HEK293 (cell line): ENCODE measurements at regions not wholly inside any gene's neighbourhood (a gene's known extent, or its start where the extent isn't known, plus 50 kb on each side); places are given as distances from the start of the nearest gene placed in this dataset.

ENCODE experiments used
- CTCF ChIA-PET: fragments of 350-600 bp; formaldehyde crosslinking; extraction: SDS; loops from one replicate; lab custom pipeline; 2021; ENCODE audit warnings: antibody characterized with exemption; lab: Yijun Ruan, JAX
- POLR2A ChIA-PET: fragments of 300-600 bp; formaldehyde crosslinking; extraction: SDS; loops from one replicate; lab custom pipeline; 2020; ENCODE audit warnings: antibody characterized with exemption, inconsistent platforms; lab: Yijun Ruan, JAX
- H3K27ac ChIP-seq: fragments of 200-500 bp; sonication (Bioruptor generic); 2 replicates; pipeline ENCODE4 v1.5.1; 2014; ENCODE audit warnings: low read depth, low read length, control low read depth, inconsistent platforms; ENCODE audit errors: extremely low read depth
- H3K36me3 ChIP-seq, 2 experiments: fragments of 200-500 bp in 1 of 2; sonication (Bioruptor generic) in 1 of 2; 1 replicate in 1 of 2; 2 replicates in 1 of 2; pipeline ENCODE4 v1.5.1; 2014 to 2017; ENCODE audit warnings: inconsistent platforms in 2 of 2, low read length in 2 of 2; ENCODE audit not compliant: control insufficient read depth in 2 of 2, insufficient read depth in 1 of 2
- H3K4me1 ChIP-seq: fragments of 200-500 bp; sonication (Bioruptor generic); 2 replicates; pipeline ENCODE4 v1.5.1; 2014; ENCODE audit warnings: mild to moderate bottlenecking, low read length, inconsistent platforms; ENCODE audit not compliant: control insufficient read depth, insufficient read depth
- H3K4me3 ChIP-seq: 2 replicates; pipeline ENCODE4 v1.5.1; 2011; ENCODE audit warnings: low read depth, mild to moderate bottlenecking, control low read depth, low read length, moderate library complexity
- H3K9me3 ChIP-seq: fragments of 200-500 bp; sonication (Bioruptor generic); 2 replicates; pipeline ENCODE4 v1.5.1; 2014; ENCODE audit warnings: low read depth, low read length, inconsistent platforms; ENCODE audit not compliant: control insufficient read depth, insufficient read depth
- BCL11B ChIP-seq: fragments of 450-650 bp; formaldehyde crosslinking; IDR thresholded peaks from 2 replicates; pipeline ENCODE4 v1.5.1; 2016; ENCODE audit warnings: low read depth, missing biosample characterization, missing genetic modification characterization
- FEZF1 ChIP-seq: fragments of 450-650 bp; formaldehyde crosslinking; IDR thresholded peaks from 2 replicates; pipeline ENCODE4 v1.5.1; 2016; ENCODE audit warnings: missing biosample characterization, missing genetic modification characterization
- GLI4 ChIP-seq: fragments of 450-650 bp; formaldehyde crosslinking; IDR thresholded peaks from 2 replicates; pipeline ENCODE4 v1.5.1; 2016; ENCODE audit warnings: missing biosample characterization, missing genetic modification characterization
- SCRT1 ChIP-seq: fragments of 450-650 bp; formaldehyde crosslinking; IDR thresholded peaks from 2 replicates; pipeline ENCODE4 v1.5.1; 2016; ENCODE audit warnings: missing biosample characterization, missing genetic modification characterization, borderline replicate concordance
- SP2 ChIP-seq: fragments of 450-650 bp; formaldehyde crosslinking; IDR thresholded peaks from 2 replicates; pipeline ENCODE4 v1.5.1; 2016; ENCODE audit warnings: missing biosample characterization, missing genetic modification characterization
- TRIM28 ChIP-seq: IDR thresholded peaks from 2 replicates; pipeline ENCODE4 v1.6.1; 2011; ENCODE audit warnings: low read length, control low read depth, borderline replicate concordance
- ZBTB1 ChIP-seq: fragments of 450-650 bp; formaldehyde crosslinking; IDR thresholded peaks from 2 replicates; pipeline ENCODE4 v1.5.1; 2016; ENCODE audit warnings: missing biosample characterization, missing genetic modification characterization
- ZBTB17 ChIP-seq: fragments of 450-650 bp; formaldehyde crosslinking; IDR thresholded peaks from 2 replicates; pipeline ENCODE4 v1.5.1; 2016; ENCODE audit warnings: missing biosample characterization, missing genetic modification characterization
- ZBTB8A ChIP-seq: fragments of 450-650 bp; formaldehyde crosslinking; IDR thresholded peaks from 2 replicates; pipeline ENCODE4 v1.5.1; 2016; ENCODE audit warnings: missing biosample characterization, missing genetic modification characterization
- ZNF19 ChIP-seq: fragments of 450-650 bp; formaldehyde crosslinking; IDR thresholded peaks from 2 replicates; pipeline ENCODE4; 2016; ENCODE audit warnings: missing biosample characterization, missing genetic modification characterization, low read depth
- ZNF223 ChIP-seq: fragments of 450-650 bp; formaldehyde crosslinking; IDR thresholded peaks from 2 replicates; pipeline ENCODE4 v1.5.1; 2016; ENCODE audit warnings: missing biosample characterization, missing genetic modification characterization
- ZNF23 ChIP-seq: fragments of 450-650 bp; formaldehyde crosslinking; IDR thresholded peaks from 2 replicates; pipeline ENCODE4 v1.5.1; 2016; ENCODE audit warnings: missing biosample characterization, missing genetic modification characterization, borderline replicate concordance
- ZNF292 ChIP-seq: fragments of 450-650 bp; formaldehyde crosslinking; IDR thresholded peaks from 2 replicates; pipeline ENCODE4 v1.5.1; 2016; ENCODE audit warnings: low read depth, missing biosample characterization, missing genetic modification characterization, borderline replicate concordance
- ZNF433 ChIP-seq: fragments of 450-650 bp; formaldehyde crosslinking; IDR thresholded peaks from 2 replicates; pipeline ENCODE4 v1.5.1; 2016; ENCODE audit warnings: missing biosample characterization, missing genetic modification characterization, low read depth
- ZNF501 ChIP-seq: fragments of 450-650 bp; formaldehyde crosslinking; IDR thresholded peaks from 2 replicates; pipeline ENCODE4 v1.5.1; 2016; ENCODE audit warnings: missing biosample characterization, missing genetic modification characterization
- ZNF544 ChIP-seq: fragments of 450-650 bp; formaldehyde crosslinking; IDR thresholded peaks from 2 replicates; pipeline ENCODE4 v1.5.0; 2017; ENCODE audit warnings: missing biosample characterization, missing genetic modification characterization
- ZNF555 ChIP-seq: fragments of 450-650 bp; formaldehyde crosslinking; conservative IDR thresholded peaks from 2 replicates; pipeline ENCODE4 v1.5.1; 2017; ENCODE audit warnings: missing biosample characterization, mild to moderate bottlenecking, missing genetic modification characterization, inconsistent platforms
- ZNF610 ChIP-seq: fragments of 450-650 bp; formaldehyde crosslinking; IDR thresholded peaks from 2 replicates; pipeline ENCODE4 v1.5.1; 2016; ENCODE audit warnings: missing biosample characterization, missing genetic modification characterization, borderline replicate concordance
- ZNF660 ChIP-seq: fragments of 450-650 bp; IDR thresholded peaks from 2 replicates; pipeline ENCODE4 v1.5.1; 2018; ENCODE audit warnings: missing biosample characterization, mild to moderate bottlenecking, missing genetic modification characterization
- ZNF707 ChIP-seq: fragments of 450-650 bp; formaldehyde crosslinking; IDR thresholded peaks from 2 replicates; pipeline ENCODE4 v1.5.1; 2016; ENCODE audit warnings: missing biosample characterization, missing genetic modification characterization
- TF ChIP-seq, protein P1 (sequence below): IDR thresholded peaks from 2 replicates; pipeline ENCODE4 v1.6.1; 2011; ENCODE audit warnings: mild to moderate bottlenecking, low read depth, low read length, borderline replicate concordance
- TF ChIP-seq, protein P2 (sequence below): fragments of 450-650 bp; formaldehyde crosslinking; IDR thresholded peaks from 2 replicates; pipeline ENCODE4 v1.5.1; 2017; ENCODE audit warnings: missing biosample characterization, missing genetic modification characterization
- TF ChIP-seq, protein P3 (sequence below): fragments of 450-650 bp; formaldehyde crosslinking; IDR thresholded peaks from 2 replicates; pipeline ENCODE4 v1.5.1; 2017; ENCODE audit warnings: missing biosample characterization, missing genetic modification characterization

DNA sequence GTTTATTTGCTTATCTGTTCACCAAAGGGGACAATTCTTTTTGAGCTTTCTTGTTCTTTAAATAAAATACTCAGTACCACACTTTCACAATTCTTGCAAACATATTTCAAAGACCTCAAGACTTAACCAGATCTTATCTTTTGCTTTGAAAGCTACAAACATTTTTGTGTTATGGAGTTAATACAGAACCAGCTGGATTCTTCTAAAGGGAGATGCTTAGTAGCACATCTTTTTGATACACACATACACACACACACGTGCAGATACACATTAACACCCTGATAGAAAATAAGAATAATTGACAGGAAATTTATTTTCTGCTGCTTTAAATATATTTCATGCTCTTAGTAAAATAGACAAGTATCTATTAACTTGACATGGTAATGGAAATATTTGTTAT, 379.1 kb downstream of the SH2D1A start:
- Histone ChIP-seq H3K9me3 (no peaks in the 10 kb centered on the region), H3K4me1 (no peaks in the 10 kb centered on the region), H3K4me3 (no peak overlapping the region)
- TF ChIP-seq ZNF223 (tag by site-specific recombination): no peak
- no peak for TF ChIP-seq ZNF660 (tag by site-specific recombination)
- TF ChIP-seq FEZF1 (tag by site-specific recombination): no peak
- TF ChIP-seq ZNF433 (tag by site-specific recombination): no peak
- no peak for TF ChIP-seq ZNF544 (tag by site-specific recombination)
- TF ChIP-seq ZNF292 (tag by site-specific recombination): no peak
- TF ChIP-seq ZBTB1 (tag by site-specific recombination): no peak
- TF ChIP-seq ZNF707: no peak
- TF ChIP-seq, all 188 proteins: peak for 0
- CTCF ChIA-PET: no interaction called here
- Histone ChIP-seq H3K27ac (no peak overlapping the region), H3K36me3 (no peaks in the 10 kb centered on the region)
- POLR2A ChIA-PET: no interaction called here

DNA sequence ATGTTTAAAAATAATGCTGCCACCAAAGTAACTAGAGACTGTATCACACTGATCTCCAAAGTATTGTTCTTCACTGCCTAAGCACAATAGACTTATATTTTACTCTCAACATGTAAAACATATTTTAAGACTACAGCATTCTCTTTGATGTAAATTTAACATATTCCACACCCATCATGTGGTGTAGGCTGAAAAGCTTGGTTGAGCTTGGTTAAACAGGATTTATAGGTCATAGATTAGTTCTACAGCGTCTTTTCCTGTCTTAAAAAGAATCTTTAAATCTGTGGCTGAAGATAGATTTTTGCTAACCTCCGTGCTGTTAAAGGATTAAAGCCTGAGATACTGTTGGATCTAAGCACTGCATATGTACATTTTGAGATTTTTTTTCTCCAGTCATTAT, 379.9 kb downstream of the SH2D1A start:
- CTCF ChIA-PET: interaction anchor here (1.0 kb wide), 1 partner anchor 16 kb away, joined by 4 read pairs; no protein-coding TSS in a partner anchor
- Histone ChIP-seq H3K36me3 (no peaks in the 10 kb centered on the region), H3K9me3 (no peaks in the 10 kb centered on the region), H3K4me1 (no peaks in the 10 kb centered on the region), H3K4me3 (no peak overlapping the region), H3K27ac (no peak overlapping the region)
- TF ChIP-seq ZBTB8A (tag by site-specific recombination) (no peak), SCRT1 (no peak), ZNF610 (tag by site-specific recombination) (no peak), ZNF501 (tag by site-specific recombination) (no peak), ZNF555 (no peak), BCL11B (tag by site-specific recombination) (no peak), GLI4 (tag by site-specific recombination) (no peak), ZNF23 (tag by site-specific recombination) (no peak), ZBTB17 (tag by site-specific recombination) (no peak), ZNF19 (tag by site-specific recombination) (no peak), TRIM28 (no peak), SP2 (no peak)
- TF ChIP-seq, protein P1, sequence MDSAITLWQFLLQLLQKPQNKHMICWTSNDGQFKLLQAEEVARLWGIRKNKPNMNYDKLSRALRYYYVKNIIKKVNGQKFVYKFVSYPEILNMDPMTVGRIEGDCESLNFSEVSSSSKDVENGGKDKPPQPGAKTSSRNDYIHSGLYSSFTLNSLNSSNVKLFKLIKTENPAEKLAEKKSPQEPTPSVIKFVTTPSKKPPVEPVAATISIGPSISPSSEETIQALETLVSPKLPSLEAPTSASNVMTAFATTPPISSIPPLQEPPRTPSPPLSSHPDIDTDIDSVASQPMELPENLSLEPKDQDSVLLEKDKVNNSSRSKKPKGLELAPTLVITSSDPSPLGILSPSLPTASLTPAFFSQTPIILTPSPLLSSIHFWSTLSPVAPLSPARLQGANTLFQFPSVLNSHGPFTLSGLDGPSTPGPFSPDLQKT: no peak
- TF ChIP-seq, protein P2, sequence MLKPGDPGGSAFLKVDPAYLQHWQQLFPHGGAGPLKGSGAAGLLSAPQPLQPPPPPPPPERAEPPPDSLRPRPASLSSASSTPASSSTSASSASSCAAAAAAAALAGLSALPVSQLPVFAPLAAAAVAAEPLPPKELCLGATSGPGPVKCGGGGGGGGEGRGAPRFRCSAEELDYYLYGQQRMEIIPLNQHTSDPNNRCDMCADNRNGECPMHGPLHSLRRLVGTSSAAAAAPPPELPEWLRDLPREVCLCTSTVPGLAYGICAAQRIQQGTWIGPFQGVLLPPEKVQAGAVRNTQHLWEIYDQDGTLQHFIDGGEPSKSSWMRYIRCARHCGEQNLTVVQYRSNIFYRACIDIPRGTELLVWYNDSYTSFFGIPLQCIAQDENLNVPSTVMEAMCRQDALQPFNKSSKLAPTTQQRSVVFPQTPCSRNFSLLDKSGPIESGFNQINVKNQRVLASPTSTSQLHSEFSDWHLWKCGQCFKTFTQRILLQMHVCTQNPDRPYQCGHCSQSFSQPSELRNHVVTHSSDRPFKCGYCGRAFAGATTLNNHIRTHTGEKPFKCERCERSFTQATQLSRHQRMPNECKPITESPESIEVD (tag by site-specific recombination): no peak
- TF ChIP-seq, protein P3, sequence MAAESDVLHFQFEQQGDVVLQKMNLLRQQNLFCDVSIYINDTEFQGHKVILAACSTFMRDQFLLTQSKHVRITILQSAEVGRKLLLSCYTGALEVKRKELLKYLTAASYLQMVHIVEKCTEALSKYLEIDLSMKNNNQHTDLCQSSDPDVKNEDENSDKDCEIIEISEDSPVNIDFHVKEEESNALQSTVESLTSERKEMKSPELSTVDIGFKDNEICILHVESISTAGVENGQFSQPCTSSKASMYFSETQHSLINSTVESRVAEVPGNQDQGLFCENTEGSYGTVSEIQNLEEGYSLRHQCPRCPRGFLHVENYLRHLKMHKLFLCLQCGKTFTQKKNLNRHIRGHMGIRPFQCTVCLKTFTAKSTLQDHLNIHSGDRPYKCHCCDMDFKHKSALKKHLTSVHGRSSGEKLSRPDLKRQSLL: no peak
- POLR2A ChIA-PET: no interaction called here
